Fibroblast of skin of scalp (primary cell): ENCODE measurements at regions not wholly inside any gene's neighbourhood (a gene's known extent, or its start where the extent isn't known, plus 50 kb on each side); places are given as distances from the start of the nearest gene placed in this dataset.

Source experiments
- DNase-seq: peaks from one replicate; pipeline ENCODE4 v3.0.0-alpha.2; 2013

GRCh38 chr11:29959488-29959887 lies 57.3 kb downstream of the KCNA4 start:
- no peak for DNase-seq

- no peak for DNase-seq
Observed at GRCh38 chr11:29957431-29957830, 59.4 kb downstream of the KCNA4 start.

GRCh38 chr11:29956076-29956556 lies 60.7 kb downstream of the KCNA4 start:
- DNase-seq = no peak

- DNase-seq = no peak
Observed at GRCh38 chr11:29943347-29943746, 73.5 kb downstream of the KCNA4 start.

GRCh38 chr11:29937526-29937925 lies 79.3 kb downstream of the KCNA4 start:
- DNase-seq = no peak

GRCh38 chr11:29934115-29934638 lies 82.7 kb downstream of the KCNA4 start:
- DNase-seq = no peak

GRCh38 chr11:29916040-29916439 lies 100.8 kb downstream of the KCNA4 start:
- DNase-seq = no peak

- peak; percentile 0 for DNase-seq
Observed at GRCh38 chr11:29914203-29914930, 102.5 kb downstream of the KCNA4 start.

GRCh38 chr11:29913352-29913751 lies 103.5 kb downstream of the KCNA4 start:
- no peak for DNase-seq

- DNase-seq = no peak
Observed at GRCh38 chr11:29900382-29900781, 116.4 kb downstream of the KCNA4 start.

GRCh38 chr11:29879560-29879959 lies 137.3 kb downstream of the KCNA4 start:
- no peak for DNase-seq

- DNase-seq = no peak
Observed at GRCh38 chr11:29876192-29876591, 140.6 kb downstream of the KCNA4 start.

GRCh38 chr11:29847219-29847618 lies 169.6 kb downstream of the KCNA4 start:
- no peak for DNase-seq

GRCh38 chr11:29844701-29845379 lies 172.0 kb downstream of the KCNA4 start:
- no peak for DNase-seq

GRCh38 chr11:29844031-29844430 lies 172.8 kb downstream of the KCNA4 start:
- no peak for DNase-seq

GRCh38 chr11:29842061-29842460 lies 174.8 kb downstream of the KCNA4 start:
- DNase-seq = no peak

- DNase-seq = no peak
Observed at GRCh38 chr11:29826878-29827277, 190.0 kb downstream of the KCNA4 start.

GRCh38 chr11:29816359-29816758 lies 200.5 kb downstream of the KCNA4 start:
- DNase-seq = no peak

- no peak for DNase-seq
Observed at GRCh38 chr11:29809121-29809520, 207.7 kb downstream of the KCNA4 start.

- DNase-seq = no peak
Observed at GRCh38 chr11:29802522-29802921, 214.3 kb downstream of the KCNA4 start.

- DNase-seq = no peak
Observed at GRCh38 chr11:29801561-29801960, 215.3 kb downstream of the KCNA4 start.

- DNase-seq = no peak
Observed at GRCh38 chr11:29786092-29786491, 230.7 kb downstream of the KCNA4 start.

GRCh38 chr11:29783506-29783905 lies 233.3 kb downstream of the KCNA4 start:
- no peak for DNase-seq

- DNase-seq = no peak
Observed at GRCh38 chr11:29782447-29782846, 234.4 kb downstream of the KCNA4 start.
